ENCODE measurements at regions not wholly inside any gene's neighbourhood (a gene's known extent, or its start where the extent isn't known, plus 50 kb on each side); places are given as distances from the start of the nearest gene placed in this dataset.

DNA sequence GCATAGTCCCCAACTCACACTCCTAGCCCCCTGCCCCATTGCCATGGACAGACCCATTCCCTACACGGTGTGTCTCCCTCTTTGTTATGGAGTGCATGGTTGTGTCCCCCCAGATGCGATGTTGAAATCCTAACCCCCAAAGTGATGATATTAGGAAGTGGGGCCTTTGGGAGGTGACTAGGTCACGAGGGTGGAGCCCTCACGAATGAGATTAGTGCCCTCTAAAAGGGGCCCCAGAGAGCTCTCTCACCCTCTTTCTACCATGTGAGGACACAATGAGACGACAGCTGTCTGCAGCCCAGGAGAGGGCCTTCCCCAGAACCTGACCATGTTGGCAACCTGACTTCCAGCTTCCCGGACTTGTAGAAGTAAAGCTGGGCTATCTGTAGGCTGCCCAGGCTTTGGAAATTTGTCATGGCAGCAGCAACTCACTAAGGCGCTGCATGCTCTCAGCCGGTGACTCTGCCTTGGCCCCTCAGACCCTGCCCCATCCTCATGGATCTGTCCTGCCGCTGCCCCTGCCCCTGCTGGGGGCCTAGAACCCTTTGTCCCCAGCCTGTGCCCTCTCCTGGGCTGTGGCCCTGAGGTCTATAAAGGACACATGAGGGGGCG lies 318.1 kb upstream of the RTL1 start:
- Histone ChIP-seq H3K4me2 (ENCODE audit: low read depth, low read length) (no peak overlapping the region), H2AFZ (replicated peaks; ENCODE audit: low read length, poor library complexity) (no peak overlapping the region), H2BK20ac (ENCODE audit: low read depth, low read length) (no peak overlapping the region), H2AK9ac (replicated peaks; ENCODE audit: low read depth, low read length, poor library complexity) (no peak overlapping the region), H3K79me1 (ENCODE audit: low read depth in 1 of 2, low read length in 2 of 2) (no peaks in the 10 kb centered on the region), H3K9me3 (ENCODE audit: control insufficient read depth, insufficient read depth, low read length) (no peaks in the 10 kb centered on the region), H3K4me3 (ENCODE audit: insufficient read depth, low read depth, low read length) (no peak overlapping the region), H3K14ac (replicated peaks; ENCODE audit: low read depth, low read length) (no peak overlapping the region), H4K8ac (ENCODE audit: low read depth in 2 of 2, low read length in 2 of 2) (no peak overlapping the region), H2BK120ac (ENCODE audit: low read depth, low read length) (no peak overlapping the region), H3K9me1 (ENCODE audit: insufficient read depth, low read length) (no peaks in the 10 kb centered on the region), H2BK15ac (ENCODE audit: low read depth, low read length) (no peak overlapping the region), H3K4me1 (ENCODE audit: control insufficient read depth, insufficient read depth, low read length) (no peaks in the 10 kb centered on the region), H3K56ac (ENCODE audit: extremely low read depth, insufficient read depth, low read length) (no peak overlapping the region), H4K20me1 (ENCODE audit: insufficient read depth, low read length) (no peaks in the 10 kb centered on the region), H3K9ac (ENCODE audit: low read depth, low read length) (no peak overlapping the region), H4K5ac (ENCODE audit: low read depth, low read length) (no peak overlapping the region), H3K27me3 (ENCODE audit: control insufficient read depth, insufficient read depth, low read length) (peaks cover 28% of the 10 kb centered on the region), H3K27ac (ENCODE audit: insufficient read depth, low read length) (no peak overlapping the region), H3K23ac (ENCODE audit: low read depth, low read length) (no peak overlapping the region), H3K4ac (ENCODE audit: low read depth, low read length) (no peak overlapping the region), H2BK5ac (ENCODE audit: low read depth, low read length, poor library complexity, severe bottlenecking) (no peak overlapping the region), H2AK5ac (ENCODE audit: low read depth, low read length) (no peak overlapping the region), H4K91ac (ENCODE audit: insufficient read depth, low read depth, low read length) (no peak overlapping the region), H3K18ac (ENCODE audit: low read depth, low read length) (no peak overlapping the region), H3K36me3 (ENCODE audit: control insufficient read depth, insufficient read depth, low read length) (no peaks in the 10 kb centered on the region)
- ChIA-PET POLR2A (ENCODE audit: unreplicated experiment) (no interaction called here), CTCF (no interaction called here)
- intact Hi-C loops (cut with micrococcal nuclease) = no loop called here
- no peak for TF ChIP-seq SMC3 (IDR thresholded peaks at IDR 0.05; ENCODE audit: low read depth, low read length)
- TF ChIP-seq NFE2L2 (IDR thresholded peaks at IDR 0.05; ENCODE audit: low read depth, low read length) = no peak
- no peak for TF ChIP-seq CHD1 (IDR thresholded peaks at IDR 0.05; ENCODE audit: low read depth, low read length)
- TF ChIP-seq CEBPB (IDR thresholded peaks at IDR 0.05; ENCODE audit: low read depth, low read length) = no peak
- no peak for TF ChIP-seq BHLHE40 (IDR thresholded peaks at IDR 0.05; ENCODE audit: low read depth, low read length)
- no peak for TF ChIP-seq RAD21 (IDR thresholded peaks at IDR 0.05; ENCODE audit: low read length)
- TF ChIP-seq RFX5 (IDR thresholded peaks at IDR 0.05; ENCODE audit: low read depth, low read length) = no peak
- TF ChIP-seq MAZ (IDR thresholded peaks at IDR 0.05; ENCODE audit: borderline replicate concordance, low read depth, low read length) = no peak
- no peak for TF ChIP-seq FOS (IDR thresholded peaks at IDR 0.05; ENCODE audit: low read depth, low read length)
- dilution Hi-C loops (cut with HindIII; ENCODE audit: low sequenced_read_pairs, unreplicated experiment) = no loop called here
- WGBS, 2 experiments (ENCODE audit: extremely low coverage in 2 of 2, insufficient read length in 1 of 2) = no CpG with 5 or more reads among the region's 10 CpGs
- no peak for ATAC-seq (ENCODE audit: low read depth)
- DNase-seq = no peak
- in situ Hi-C loops (cut with MboI; ENCODE audit: low sequenced_read_pairs) = no loop called here
- no TSS peak for BruUV-seq (replicated peaks)
